ENCODE measurements at regions not wholly inside any gene's neighbourhood (a gene's known extent, or its start where the extent isn't known, plus 50 kb on each side); places are given as distances from the start of the nearest gene placed in this dataset.
"Not testable (repeated sequence)": the region's sequence is repeated elsewhere in the genome, so short reads cannot be mapped to it uniquely, and the experiment has no call there.

GRCh38 chr4:23970201-23970850, 80.5 kb upstream of the PPARGC1A start:
- Histone ChIP-seq H3K4me3 (ENCODE audit: low read length in 2 of 2) (no peak overlapping the region), H3K36me3 (ENCODE audit: insufficient read depth, low read length) (no peaks in the 10 kb centered on the region), H3K27ac (ENCODE audit: low read depth, low read length) (no peak overlapping the region), H3K27me3 (ENCODE audit: insufficient read depth, low read length) (no peaks in the 10 kb centered on the region), H3K9me3 (ENCODE audit: control insufficient read depth in 1 of 2, low read length in 2 of 2) (no peaks in the 10 kb centered on the region), H3K4me1 (ENCODE audit: insufficient read depth, low read length) (no peaks in the 10 kb centered on the region)
- CTCF ChIA-PET (ENCODE audit: partially characterized antibody), result no interaction called here
- Mint-ChIP-seq H3K36me3 (no peaks in the 10 kb centered on the region), H3K27ac (no peak overlapping the region), H3K4me1 (no peaks in the 10 kb centered on the region), H3K9me3 (peaks cover 0 to 4% (median 0%) of the 10 kb centered on the region in 8 donors), H3K27me3 (peaks cover 0 to 1% of the 10 kb centered on the region in 2 donors), H3K4me3 (no peak overlapping the region)
- POLR2A ChIA-PET (ENCODE audit: partially characterized antibody), result no interaction called here
- no peak for DNase-seq
- intact Hi-C loops (cut with micrococcal nuclease), result no loop called here

GRCh38 chr4:23969635-23970145, 79.8 kb upstream of the PPARGC1A start:
- no peak overlapping the region for H3K27ac Mint-ChIP-seq
- H3K4me1 Mint-ChIP-seq, result no peaks in the 10 kb centered on the region
- no peak overlapping the region for H3K4me3 ChIP-seq (ENCODE audit: low read length in 2 of 2)
- H3K4me1 ChIP-seq (ENCODE audit: insufficient read depth, low read length), result no peaks in the 10 kb centered on the region
- ChIA-PET POLR2A (ENCODE audit: partially characterized antibody) (no interaction called here), CTCF (ENCODE audit: partially characterized antibody) (no interaction called here)
- no peak overlapping the region for H3K4me3 Mint-ChIP-seq
- intact Hi-C loops (cut with micrococcal nuclease), result no loop called here
- no peaks in the 10 kb centered on the region for H3K27me3 ChIP-seq (ENCODE audit: insufficient read depth, low read length)
- H3K36me3 Mint-ChIP-seq, result no peaks in the 10 kb centered on the region
- no peaks in the 10 kb centered on the region for H3K9me3 ChIP-seq (ENCODE audit: control insufficient read depth in 1 of 2, low read length in 2 of 2)
- peaks cover 0 to 7% (median 0%) of the 10 kb centered on the region in 8 donors for H3K9me3 Mint-ChIP-seq
- no peaks in the 10 kb centered on the region for H3K36me3 ChIP-seq (ENCODE audit: insufficient read depth, low read length)
- no peak for DNase-seq
- no peak overlapping the region for H3K27ac ChIP-seq (ENCODE audit: low read depth, low read length)
- peaks cover 0 to 1% of the 10 kb centered on the region in 2 donors for H3K27me3 Mint-ChIP-seq

GRCh38 chr4:23967281-23967680, 77.4 kb upstream of the PPARGC1A start:
- POLR2A ChIA-PET (ENCODE audit: partially characterized antibody), result no interaction called here
- H3K4me1 Mint-ChIP-seq, result no peaks in the 10 kb centered on the region
- DNase-seq, result no peak
- Histone ChIP-seq H3K27me3 (ENCODE audit: insufficient read depth, low read length) (no peaks in the 10 kb centered on the region), H3K36me3 (ENCODE audit: insufficient read depth, low read length) (no peaks in the 10 kb centered on the region), H3K27ac (ENCODE audit: low read depth, low read length) (no peak overlapping the region), H3K9me3 (ENCODE audit: control insufficient read depth in 1 of 2, low read length in 2 of 2) (no peaks in the 10 kb centered on the region), H3K4me3 (ENCODE audit: low read length in 2 of 2) (no peak overlapping the region), H3K4me1 (ENCODE audit: insufficient read depth, low read length) (no peaks in the 10 kb centered on the region)
- H3K27me3 Mint-ChIP-seq, result peaks cover 0 to 1% of the 10 kb centered on the region in 2 donors
- H3K36me3 Mint-ChIP-seq, result no peaks in the 10 kb centered on the region
- CTCF ChIA-PET (ENCODE audit: partially characterized antibody), result no interaction called here
- H3K9me3 Mint-ChIP-seq, result peaks cover 0 to 10% (median 0%) of the 10 kb centered on the region in 8 donors
- no peak overlapping the region for H3K4me3 Mint-ChIP-seq
- intact Hi-C loops (cut with micrococcal nuclease), result no loop called here
- no peak overlapping the region for H3K27ac Mint-ChIP-seq

- CTCF ChIA-PET (ENCODE audit: partially characterized antibody), result no interaction called here
- no peak overlapping the region for H3K27ac Mint-ChIP-seq
- Histone ChIP-seq H3K9me3 (ENCODE audit: control insufficient read depth in 1 of 2, low read length in 2 of 2) (no peaks in the 10 kb centered on the region), H3K36me3 (ENCODE audit: insufficient read depth, low read length) (no peaks in the 10 kb centered on the region), H3K4me1 (ENCODE audit: insufficient read depth, low read length) (no peaks in the 10 kb centered on the region), H3K27me3 (ENCODE audit: insufficient read depth, low read length) (no peaks in the 10 kb centered on the region), H3K27ac (ENCODE audit: low read depth, low read length) (no peak overlapping the region), H3K4me3 (ENCODE audit: low read length in 2 of 2) (no peak overlapping the region)
- H3K36me3 Mint-ChIP-seq, result no peaks in the 10 kb centered on the region
- POLR2A ChIA-PET (ENCODE audit: partially characterized antibody), result no interaction called here
- no peaks in the 10 kb centered on the region for H3K4me1 Mint-ChIP-seq
- peaks cover 0 to 1% of the 10 kb centered on the region in 2 donors for H3K27me3 Mint-ChIP-seq
- intact Hi-C loops (cut with micrococcal nuclease), result no loop called here
- no peak overlapping the region for H3K4me3 Mint-ChIP-seq
- peaks cover 0 to 10% (median 0%) of the 10 kb centered on the region in 8 donors for H3K9me3 Mint-ChIP-seq
- no peak for DNase-seq
Measured at GRCh38 chr4:23966725-23967124, 76.9 kb upstream of the PPARGC1A start.

- H3K9me3 Mint-ChIP-seq, result peaks cover 0 to 6% (median 0%) of the 10 kb centered on the region in 8 donors
- intact Hi-C loops (cut with micrococcal nuclease), result no loop called here
- H3K27ac ChIP-seq (ENCODE audit: low read depth, low read length), result no peak overlapping the region
- peaks cover 0 to 1% of the 10 kb centered on the region in 2 donors for H3K27me3 Mint-ChIP-seq
- H3K9me3 ChIP-seq (ENCODE audit: control insufficient read depth in 1 of 2, low read length in 2 of 2), result no peaks in the 10 kb centered on the region
- no peak overlapping the region for H3K27ac Mint-ChIP-seq
- no peaks in the 10 kb centered on the region for H3K4me1 Mint-ChIP-seq
- H3K36me3 ChIP-seq (ENCODE audit: insufficient read depth, low read length), result no peaks in the 10 kb centered on the region
- no peak overlapping the region for H3K4me3 Mint-ChIP-seq
- H3K27me3 ChIP-seq (ENCODE audit: insufficient read depth, low read length), result no peaks in the 10 kb centered on the region
- POLR2A ChIA-PET (ENCODE audit: partially characterized antibody), result no interaction called here
- no peak for DNase-seq
- no peaks in the 10 kb centered on the region for H3K4me1 ChIP-seq (ENCODE audit: insufficient read depth, low read length)
- H3K36me3 Mint-ChIP-seq, result no peaks in the 10 kb centered on the region
- no peak overlapping the region for H3K4me3 ChIP-seq (ENCODE audit: low read length in 2 of 2)
- CTCF ChIA-PET (ENCODE audit: partially characterized antibody), result no interaction called here
Measured at GRCh38 chr4:23962462-23962861, 72.6 kb upstream of the PPARGC1A start.

- H3K4me3 Mint-ChIP-seq; H3K4me3 ChIP-seq (ENCODE audit: low read length in 2 of 2); POLR2A ChIA-PET (ENCODE audit: partially characterized antibody); H3K4me1 Mint-ChIP-seq; H3K27ac ChIP-seq (ENCODE audit: low read depth, low read length); H3K4me1 ChIP-seq (ENCODE audit: insufficient read depth, low read length); DNase-seq; H3K27me3 ChIP-seq (ENCODE audit: insufficient read depth, low read length); CTCF ChIA-PET (ENCODE audit: partially characterized antibody); H3K9me3 ChIP-seq (ENCODE audit: control insufficient read depth in 1 of 2, low read length in 2 of 2); H3K27ac Mint-ChIP-seq; H3K36me3 ChIP-seq (ENCODE audit: insufficient read depth, low read length); H3K27me3 Mint-ChIP-seq; intact Hi-C loops (cut with micrococcal nuclease); H3K36me3 Mint-ChIP-seq: not testable (repeated sequence)
- H3K9me3 Mint-ChIP-seq, result peaks cover 0 to 11% (median 0%) of the 10 kb centered on the region in 8 donors
Measured at GRCh38 chr4:23961395-23961794, 71.5 kb upstream of the PPARGC1A start.

- Mint-ChIP-seq H3K4me1 (no peaks in the 10 kb centered on the region), H3K4me3 (no peak overlapping the region), H3K27ac (no peak overlapping the region), H3K27me3 (no peaks in the 10 kb centered on the region), H3K9me3 (peaks cover 0 to 7% (median 0%) of the 10 kb centered on the region in 8 donors), H3K36me3 (no peaks in the 10 kb centered on the region)
- intact Hi-C loops (cut with micrococcal nuclease), result no loop called here
- Histone ChIP-seq H3K36me3 (ENCODE audit: insufficient read depth, low read length) (no peaks in the 10 kb centered on the region), H3K27ac (ENCODE audit: low read depth, low read length) (no peak overlapping the region), H3K4me3 (ENCODE audit: low read length in 2 of 2) (no peak overlapping the region), H3K27me3 (ENCODE audit: insufficient read depth, low read length) (no peaks in the 10 kb centered on the region), H3K4me1 (ENCODE audit: insufficient read depth, low read length) (no peaks in the 10 kb centered on the region), H3K9me3 (ENCODE audit: control insufficient read depth in 1 of 2, low read length in 2 of 2) (no peaks in the 10 kb centered on the region)
- no peak for DNase-seq
- CTCF ChIA-PET (ENCODE audit: partially characterized antibody), result no interaction called here
- POLR2A ChIA-PET (ENCODE audit: partially characterized antibody), result no interaction called here
Measured at GRCh38 chr4:23959396-23960148, 69.7 kb upstream of the PPARGC1A start.

All from CD4-positive, alpha-beta memory T cell (primary cell).